CD4-positive, alpha-beta T cell (primary cell): ENCODE measurements at regions not wholly inside any gene's neighbourhood (a gene's known extent, or its start where the extent isn't known, plus 50 kb on each side); places are given as distances from the start of the nearest gene placed in this dataset.

Experiments used
- ATAC-seq: fragments of 200-7000 bp; cut with Tn5 transposase; one replicate; pipeline ENCODE4 v1.10.0; 2022; ENCODE audit warnings: mild to moderate bottlenecking; ENCODE audit not compliant: poor library complexity
- CTCF ChIA-PET: fragments of 350-600 bp; sonication (Branson Sonifier 250); formaldehyde crosslinking; loops from one replicate; lab custom pipeline; 2021; ENCODE audit warnings: antibody characterized with exemption, inconsistent platforms; lab: Charles Lee
- POLR2A ChIA-PET: fragments of 350-600 bp; sonication (Branson Sonifier 250); formaldehyde crosslinking; loops from one replicate; lab custom pipeline; 2021; ENCODE audit warnings: antibody characterized with exemption, inconsistent platforms; lab: Charles Lee
- DNase-seq, 14 experiments: peaks; one replicate each; pipeline ENCODE4 v3.0.0-alpha.2; 2013 to 2020; ENCODE audit warnings: mixed read lengths in 2 of 14
- H3K27ac ChIP-seq, 2 donors: one replicate each; pipeline versions ENCODE4 v1.5.1 to v1.7.0; 2013; ENCODE audit warnings: low read length in 2 of 2, low read depth in 1 of 2, mild to moderate bottlenecking in 1 of 2
- H3K27me3 ChIP-seq, 2 experiments: 1 replicate in 1 of 2; 2 replicates in 1 of 2; pipeline versions ENCODE4 v1.6.1 to v1.7.0; 2013; ENCODE audit warnings: low read length in 2 of 2, control low read depth in 1 of 2, mild to moderate bottlenecking in 1 of 2, moderate library complexity in 1 of 2; ENCODE audit not compliant: insufficient read depth in 2 of 2, control insufficient read depth in 1 of 2
- H3K36me3 ChIP-seq: one replicate; pipeline ENCODE4 v1.6.1; 2013; ENCODE audit warnings: low read length, control low read depth; ENCODE audit not compliant: insufficient read depth
- H3K4me1 ChIP-seq: one replicate; pipeline ENCODE4 v1.6.1; 2013; ENCODE audit warnings: low read length, control low read depth; ENCODE audit not compliant: insufficient read depth
- H3K4me3 ChIP-seq: one replicate; pipeline ENCODE4 v1.5.1; 2013; ENCODE audit warnings: mild to moderate bottlenecking, low read length, moderate library complexity
- H3K9me3 ChIP-seq, 2 experiments: 1 replicate in 1 of 2; 2 replicates in 1 of 2; pipeline versions ENCODE4 v1.6.1 to v1.7.0; 2013; ENCODE audit warnings: low read length in 2 of 2, mild to moderate bottlenecking in 2 of 2, control low read depth in 1 of 2, moderate library complexity in 1 of 2; ENCODE audit not compliant: control insufficient read depth in 1 of 2, insufficient read depth in 1 of 2
- H3K27ac Mint-ChIP-seq: one replicate; pipeline ENCODE4 v1.8.0; 2020; ENCODE audit warnings: mixed read lengths
- H3K27me3 Mint-ChIP-seq: one replicate; pipeline ENCODE4 v1.8.0; 2021; ENCODE audit warnings: mixed read lengths
- H3K36me3 Mint-ChIP-seq: one replicate; pipeline ENCODE4 v1.8.0; 2021; ENCODE audit warnings: low read depth, mixed read lengths
- H3K4me1 Mint-ChIP-seq: one replicate; pipeline ENCODE4 v1.8.0; 2021; ENCODE audit warnings: low read depth, mixed read lengths
- H3K4me3 Mint-ChIP-seq: one replicate; pipeline ENCODE4 v1.8.0; 2020; ENCODE audit warnings: mild to moderate bottlenecking, mixed read lengths
- H3K9me3 Mint-ChIP-seq: one replicate; pipeline ENCODE4 v1.8.0; 2020; ENCODE audit warnings: mixed read lengths
- CTCF ChIP-seq: fragments of 200-600 bp; IDR thresholded peaks from one replicate; pipeline ENCODE4 v1.8.0; 2022; ENCODE audit warnings: antibody characterized with exemption, mild to moderate bottlenecking
- intact Hi-C, 2 experiments: fragments of 100-400 bp; cut with DNase I in 1 of 2; cut with micrococcal nuclease in 1 of 2; formaldehyde crosslinking; loops; one replicate each; pipeline versions ENCODE4 v1.15.1 to v1.9.0; 2023 to 2025; cut with DNase I, micrococcal nuclease

GRCh38 chr11:115581871-115582639 is 77.8 kb upstream of the CADM1 start:
- H3K4me1 Mint-ChIP-seq, result no peaks in the 10 kb centered on the region

GRCh38 chr11:115580927-115581680 is 76.9 kb upstream of the CADM1 start:
- H3K36me3 ChIP-seq, result no peaks in the 10 kb centered on the region
- intact Hi-C loops, result no loop called here
- H3K27ac Mint-ChIP-seq, result no peak overlapping the region
- ATAC-seq (no peak), DNase-seq (no peak)
- H3K27ac ChIP-seq, result no peak overlapping the region
- no peaks in the 10 kb centered on the region for H3K27me3 Mint-ChIP-seq
- H3K9me3 ChIP-seq, result peaks cover 0 to 4% of the 10 kb centered on the region in 2 experiments
- H3K36me3 Mint-ChIP-seq, result no peaks in the 10 kb centered on the region
- TF ChIP-seq CTCF, result no peak
- H3K9me3 Mint-ChIP-seq, result no peaks in the 10 kb centered on the region
- ChIA-PET POLR2A (no interaction called here), CTCF (no interaction called here)
- no peaks in the 10 kb centered on the region for H3K4me1 Mint-ChIP-seq
- H3K4me3 ChIP-seq, result no peak overlapping the region
- H3K4me3 Mint-ChIP-seq, result no peak overlapping the region
- H3K27me3 ChIP-seq, result no peaks in the 10 kb centered on the region
- no peaks in the 10 kb centered on the region for H3K4me1 ChIP-seq

More at GRCh38 chr11:115581871-115582639, 77.8 kb upstream of the CADM1 start:
- no peak overlapping the region for H3K27ac Mint-ChIP-seq
- ChIA-PET POLR2A (no interaction called here), CTCF (no interaction called here)
- no peaks in the 10 kb centered on the region for H3K4me1 ChIP-seq
- ATAC-seq (no peak), DNase-seq (no peak)
- no peak overlapping the region for H3K27ac ChIP-seq
- no peak overlapping the region for H3K4me3 Mint-ChIP-seq
- peaks cover 0 to 4% of the 10 kb centered on the region in 2 experiments for H3K9me3 ChIP-seq
- H3K27me3 Mint-ChIP-seq, result no peaks in the 10 kb centered on the region
- no peaks in the 10 kb centered on the region for H3K27me3 ChIP-seq
- no peak overlapping the region for H3K4me3 ChIP-seq
- TF ChIP-seq CTCF, result no peak
- no peaks in the 10 kb centered on the region for H3K36me3 ChIP-seq
- H3K36me3 Mint-ChIP-seq, result no peaks in the 10 kb centered on the region
- intact Hi-C loops, result no loop called here
- H3K9me3 Mint-ChIP-seq, result peaks cover 2% of the 10 kb centered on the region

GRCh38 chr11:115580416-115580815 is 76.2 kb upstream of the CADM1 start:
- DNase-seq (no peak), ATAC-seq (no peak)
- CTCF ChIA-PET, result no interaction called here
- no peaks in the 10 kb centered on the region for H3K9me3 Mint-ChIP-seq
- no peak for TF ChIP-seq CTCF
- H3K4me3 Mint-ChIP-seq, result no peak overlapping the region
- peaks cover 0 to 4% of the 10 kb centered on the region in 2 experiments for H3K9me3 ChIP-seq
- no peaks in the 10 kb centered on the region for H3K36me3 ChIP-seq
- intact Hi-C loops, result no loop called here
- POLR2A ChIA-PET, result no interaction called here
- H3K27me3 ChIP-seq, result no peaks in the 10 kb centered on the region
- H3K27me3 Mint-ChIP-seq, result no peaks in the 10 kb centered on the region
- no peaks in the 10 kb centered on the region for H3K4me1 ChIP-seq
- no peaks in the 10 kb centered on the region for H3K4me1 Mint-ChIP-seq
- H3K36me3 Mint-ChIP-seq, result no peaks in the 10 kb centered on the region
- H3K27ac Mint-ChIP-seq, result no peak overlapping the region
- H3K4me3 ChIP-seq, result no peak overlapping the region
- no peak overlapping the region for H3K27ac ChIP-seq
